Ishikawa (cell line): ENCODE measurements at regions not wholly inside any gene's neighbourhood (a gene's known extent, or its start where the extent isn't known, plus 50 kb on each side); places are given as distances from the start of the nearest gene placed in this dataset.

ENCODE experiments used
- CEBPB ChIP-seq: IDR thresholded peaks from 2 replicates; pipeline ENCODE4 v1.6.1; 2012
- CREB1 ChIP-seq: IDR thresholded peaks from 2 replicates; pipeline ENCODE4 v1.6.1; 2012; ENCODE audit warnings: low read depth
- EGR1 ChIP-seq: IDR thresholded peaks from 2 replicates; pipeline ENCODE4 v1.6.1; 2012
- EP300 ChIP-seq: IDR thresholded peaks from 2 replicates; pipeline ENCODE4 v1.6.1; 2012; ENCODE audit warnings: borderline replicate concordance
- FOXM1 ChIP-seq: IDR thresholded peaks from 2 replicates; pipeline ENCODE4 v1.6.1; 2012; ENCODE audit warnings: low read depth, borderline replicate concordance
- NFIC ChIP-seq: IDR thresholded peaks from 2 replicates; pipeline ENCODE4 v1.6.1; 2012
- RAD21 ChIP-seq: IDR thresholded peaks from 2 replicates; pipeline ENCODE4 v1.6.1; 2012; ENCODE audit warnings: low read depth
- TAF1 ChIP-seq: IDR thresholded peaks from 2 replicates; pipeline ENCODE4 v1.6.1; 2012; ENCODE audit warnings: low read depth, mild to moderate bottlenecking
- TCF12 ChIP-seq: IDR thresholded peaks from 2 replicates; pipeline ENCODE4 v1.6.1; 2012; ENCODE audit warnings: low read depth
- TEAD4 ChIP-seq: IDR thresholded peaks from 2 replicates; pipeline ENCODE4 v1.6.1; 2012
- YY1 ChIP-seq: IDR thresholded peaks from 2 replicates; pipeline ENCODE4 v1.6.1; 2012; ENCODE audit warnings: low read depth
- ZBTB7A ChIP-seq: IDR thresholded peaks from 2 replicates; pipeline ENCODE4 v1.6.1; 2012; ENCODE audit warnings: low read depth
- TF ChIP-seq, protein P1 (sequence below): IDR thresholded peaks from 2 replicates; pipeline ENCODE4 v1.6.1; 2012
- TF ChIP-seq, protein P2 (sequence below): IDR thresholded peaks from 2 replicates; pipeline ENCODE4 v1.6.1; 2012
- TF ChIP-seq, protein P3 (sequence below): IDR thresholded peaks from 2 replicates; pipeline ENCODE4 v1.6.1; 2012; ENCODE audit warnings: low read depth, mild to moderate bottlenecking

DNA sequence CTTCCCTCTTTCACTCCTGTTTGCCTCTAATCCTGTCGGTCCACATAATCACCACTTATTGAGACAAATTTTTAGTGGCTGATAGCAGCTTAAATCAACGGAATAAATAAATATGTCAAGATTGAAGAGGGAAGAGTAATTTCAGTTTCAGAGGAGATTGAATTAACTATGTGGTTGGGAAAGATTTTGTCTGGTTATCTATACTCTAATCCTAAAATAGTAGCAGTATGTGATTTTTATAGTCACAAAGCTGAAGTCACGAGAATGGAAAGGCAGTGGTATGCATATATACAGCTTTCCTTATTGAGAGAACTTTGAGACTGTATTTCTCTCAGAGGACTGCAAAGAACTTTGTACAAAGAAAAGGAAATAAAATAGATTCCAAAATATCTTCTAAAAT, 493.3 kb downstream of the FAT4 start:
- TF ChIP-seq CREB1, result no peak
- TF ChIP-seq ZBTB7A, result no peak
- TF ChIP-seq, protein P1, sequence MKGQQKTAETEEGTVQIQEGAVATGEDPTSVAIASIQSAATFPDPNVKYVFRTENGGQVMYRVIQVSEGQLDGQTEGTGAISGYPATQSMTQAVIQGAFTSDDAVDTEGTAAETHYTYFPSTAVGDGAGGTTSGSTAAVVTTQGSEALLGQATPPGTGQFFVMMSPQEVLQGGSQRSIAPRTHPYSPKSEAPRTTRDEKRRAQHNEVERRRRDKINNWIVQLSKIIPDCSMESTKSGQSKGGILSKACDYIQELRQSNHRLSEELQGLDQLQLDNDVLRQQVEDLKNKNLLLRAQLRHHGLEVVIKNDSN, result no peak
- TF ChIP-seq CEBPB, result no peak
- no peak for TF ChIP-seq NFIC
- TF ChIP-seq TAF1, result no peak

DNA sequence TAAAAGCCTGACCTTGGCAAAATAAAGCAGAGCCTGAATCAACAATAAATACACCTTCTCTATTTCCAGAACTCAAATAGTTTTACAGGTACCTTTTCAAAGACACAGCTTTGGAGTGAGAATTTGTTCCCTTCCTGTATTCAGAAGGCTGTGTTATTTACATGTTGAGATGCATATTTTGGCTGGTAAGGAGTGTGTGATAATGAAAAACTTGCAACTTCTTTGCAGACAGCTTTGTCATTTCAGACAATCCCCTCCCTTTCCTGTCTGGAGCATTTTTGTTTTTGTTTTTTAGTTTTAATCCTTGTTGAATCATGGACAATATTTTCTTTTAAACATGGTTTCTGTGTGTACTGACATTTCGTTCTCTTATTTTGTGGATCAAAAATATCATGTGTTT, 493.8 kb downstream of the FAT4 start:
- TF ChIP-seq TCF12, result no peak
- TF ChIP-seq RAD21, result no peak
- no peak for TF ChIP-seq EP300
- TF ChIP-seq, protein P2, sequence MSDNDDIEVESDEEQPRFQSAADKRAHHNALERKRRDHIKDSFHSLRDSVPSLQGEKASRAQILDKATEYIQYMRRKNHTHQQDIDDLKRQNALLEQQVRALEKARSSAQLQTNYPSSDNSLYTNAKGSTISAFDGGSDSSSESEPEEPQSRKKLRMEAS, result no peak
- TF ChIP-seq, protein P3, sequence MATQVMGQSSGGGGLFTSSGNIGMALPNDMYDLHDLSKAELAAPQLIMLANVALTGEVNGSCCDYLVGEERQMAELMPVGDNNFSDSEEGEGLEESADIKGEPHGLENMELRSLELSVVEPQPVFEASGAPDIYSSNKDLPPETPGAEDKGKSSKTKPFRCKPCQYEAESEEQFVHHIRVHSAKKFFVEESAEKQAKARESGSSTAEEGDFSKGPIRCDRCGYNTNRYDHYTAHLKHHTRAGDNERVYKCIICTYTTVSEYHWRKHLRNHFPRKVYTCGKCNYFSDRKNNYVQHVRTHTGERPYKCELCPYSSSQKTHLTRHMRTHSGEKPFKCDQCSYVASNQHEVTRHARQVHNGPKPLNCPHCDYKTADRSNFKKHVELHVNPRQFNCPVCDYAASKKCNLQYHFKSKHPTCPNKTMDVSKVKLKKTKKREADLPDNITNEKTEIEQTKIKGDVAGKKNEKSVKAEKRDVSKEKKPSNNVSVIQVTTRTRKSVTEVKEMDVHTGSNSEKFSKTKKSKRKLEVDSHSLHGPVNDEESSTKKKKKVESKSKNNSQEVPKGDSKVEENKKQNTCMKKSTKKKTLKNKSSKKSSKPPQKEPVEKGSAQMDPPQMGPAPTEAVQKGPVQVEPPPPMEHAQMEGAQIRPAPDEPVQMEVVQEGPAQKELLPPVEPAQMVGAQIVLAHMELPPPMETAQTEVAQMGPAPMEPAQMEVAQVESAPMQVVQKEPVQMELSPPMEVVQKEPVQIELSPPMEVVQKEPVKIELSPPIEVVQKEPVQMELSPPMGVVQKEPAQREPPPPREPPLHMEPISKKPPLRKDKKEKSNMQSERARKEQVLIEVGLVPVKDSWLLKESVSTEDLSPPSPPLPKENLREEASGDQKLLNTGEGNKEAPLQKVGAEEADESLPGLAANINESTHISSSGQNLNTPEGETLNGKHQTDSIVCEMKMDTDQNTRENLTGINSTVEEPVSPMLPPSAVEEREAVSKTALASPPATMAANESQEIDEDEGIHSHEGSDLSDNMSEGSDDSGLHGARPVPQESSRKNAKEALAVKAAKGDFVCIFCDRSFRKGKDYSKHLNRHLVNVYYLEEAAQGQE, result no peak
- TF ChIP-seq FOXM1, result no peak
- no peak for TF ChIP-seq EGR1
- no peak for TF ChIP-seq YY1
- no peak for TF ChIP-seq NFIC
- TF ChIP-seq CEBPB, result no peak
- no peak for TF ChIP-seq ZBTB7A
- no peak for TF ChIP-seq TEAD4
- TF ChIP-seq TAF1, result no peak
- TF ChIP-seq CREB1, result no peak
- TF ChIP-seq, protein P1, result no peak

DNA sequence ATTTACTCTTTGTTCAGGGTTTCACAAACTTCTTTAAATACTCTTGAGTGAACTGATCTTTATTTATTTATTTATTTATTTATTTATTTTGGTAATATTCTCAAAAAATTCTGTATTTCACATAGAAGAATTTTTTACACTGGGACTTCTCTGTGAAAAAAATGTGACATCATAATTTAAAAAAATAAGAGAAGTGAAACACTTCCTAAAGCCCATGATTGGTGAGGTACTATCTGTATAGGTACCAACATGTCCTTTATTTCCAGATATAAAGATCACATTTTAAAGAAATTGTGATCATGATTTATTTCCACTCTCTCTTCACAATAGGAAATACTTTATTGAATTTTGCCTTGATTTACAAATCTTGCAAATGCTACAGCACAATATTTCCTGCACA, 497.1 kb downstream of the FAT4 start:
- TF ChIP-seq CEBPB, result no peak
- no peak for TF ChIP-seq EGR1
- TF ChIP-seq FOXM1, result no peak
- no peak for TF ChIP-seq TEAD4
- no peak for TF ChIP-seq YY1
- TF ChIP-seq RAD21, result no peak
- TF ChIP-seq TAF1, result no peak
- TF ChIP-seq, protein P1, result no peak
- TF ChIP-seq TCF12, result no peak
- TF ChIP-seq, protein P3, result no peak
- TF ChIP-seq ZBTB7A, result no peak
- TF ChIP-seq NFIC, result no peak
- TF ChIP-seq EP300, result no peak
- TF ChIP-seq, protein P2, result no peak

DNA sequence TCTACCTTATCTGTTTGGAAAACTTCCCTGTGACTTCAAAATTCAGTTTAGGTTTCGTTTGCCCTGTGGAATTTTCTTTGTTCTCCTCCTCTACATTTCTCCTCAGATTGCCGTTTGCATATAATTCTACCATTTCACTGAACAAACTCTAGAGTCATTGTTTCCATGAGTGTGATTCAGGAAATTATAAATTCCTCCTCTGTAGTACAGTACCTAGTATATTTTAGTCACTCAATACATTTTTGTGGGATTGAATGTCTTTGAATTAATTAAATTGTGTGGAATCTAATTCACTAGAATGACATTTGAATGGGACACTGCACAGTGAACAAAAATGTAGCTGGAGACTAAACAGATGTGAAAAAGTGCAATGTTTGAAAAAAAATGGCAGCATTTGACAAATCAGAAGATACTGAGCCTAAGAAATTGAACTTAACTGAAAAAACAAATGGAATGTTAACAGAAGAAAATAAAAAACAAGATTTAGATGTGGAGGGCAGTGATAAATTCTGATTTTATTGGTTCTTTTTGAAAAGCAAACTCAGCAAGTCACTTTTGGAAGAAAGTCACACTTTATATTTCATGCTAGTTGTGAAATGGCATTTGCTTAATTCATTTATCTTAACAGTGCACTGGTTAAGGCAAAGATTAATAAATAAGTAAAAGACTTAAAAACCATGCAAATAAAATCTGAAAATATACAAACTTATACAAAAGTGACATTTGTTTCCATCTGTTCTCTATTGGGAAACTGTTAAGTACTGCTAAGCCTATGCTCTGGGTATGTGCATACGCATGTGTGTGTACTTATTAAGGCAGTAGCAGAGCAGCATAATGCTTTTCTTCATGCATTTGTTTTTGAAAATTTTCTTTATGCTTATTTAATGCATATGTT, 512.3 kb downstream of the FAT4 start:
- TF ChIP-seq CREB1 (no peak), RAD21 (no peak), NFIC (no peak), CEBPB (no peak), TEAD4 (no peak), EGR1 (no peak), TCF12 (no peak), YY1 (no peak), ZBTB7A (no peak), TAF1 (no peak), EP300 (no peak)
- TF ChIP-seq, protein P2, result no peak
- TF ChIP-seq, protein P3, result no peak
- TF ChIP-seq, protein P1, result no peak
